ENCODE measurements at regions not wholly inside any gene's neighbourhood (a gene's known extent, or its start where the extent isn't known, plus 50 kb on each side); places are given as distances from the start of the nearest gene placed in this dataset.

- no peak for FAIRE-seq
- no peak for TF ChIP-seq POLR2AphosphoS5 (IDR thresholded peaks at IDR 0.05; ENCODE audit: low read depth, low read length)
- no peak for TF ChIP-seq POLR2A (IDR thresholded peaks at IDR 0.05; ENCODE audit: low read depth, low read length)
- no peak for TF ChIP-seq TAF1 (IDR thresholded peaks at IDR 0.05; ENCODE audit: borderline replicate concordance, low read depth, low read length)
- DNase-seq (ENCODE audit: insufficient read length), result no peak
Measured at GRCh38 chr3:187941848-187942194, 196.6 kb upstream of the BCL6 start.

- TF ChIP-seq POLR2AphosphoS5 (IDR thresholded peaks at IDR 0.05; ENCODE audit: low read depth, low read length) (no peak), POLR2A (IDR thresholded peaks at IDR 0.05; ENCODE audit: low read depth, low read length) (no peak), TAF1 (IDR thresholded peaks at IDR 0.05; ENCODE audit: borderline replicate concordance, low read depth, low read length) (no peak)
- DNase-seq (ENCODE audit: insufficient read length), result no peak
- FAIRE-seq, result no peak
Measured at GRCh38 chr3:187942658-187943241, 197.5 kb upstream of the BCL6 start.

- no peak for DNase-seq (ENCODE audit: insufficient read length)
- no peak for TF ChIP-seq POLR2A (IDR thresholded peaks at IDR 0.05; ENCODE audit: low read depth, low read length)
- FAIRE-seq, result no peak
Measured at GRCh38 chr3:187943677-187944389, 198.6 kb upstream of the BCL6 start.

- DNase-seq (ENCODE audit: insufficient read length) (no peak), FAIRE-seq (no peak)
- TF ChIP-seq POLR2AphosphoS5 (IDR thresholded peaks at IDR 0.05; ENCODE audit: low read depth, low read length), result no peak
- TF ChIP-seq POLR2A (IDR thresholded peaks at IDR 0.05; ENCODE audit: low read depth, low read length), result no peak
- no peak for TF ChIP-seq TAF1 (IDR thresholded peaks at IDR 0.05; ENCODE audit: borderline replicate concordance, low read depth, low read length)
Measured at GRCh38 chr3:187944390-187945179, 199.3 kb upstream of the BCL6 start.

GRCh38 chr3:187945374-187945773, 200.1 kb upstream of the BCL6 start:
- DNase-seq (ENCODE audit: insufficient read length), result no peak
- FAIRE-seq, result no peak
- TF ChIP-seq POLR2AphosphoS5 (IDR thresholded peaks at IDR 0.05; ENCODE audit: low read depth, low read length) (no peak), TAF1 (IDR thresholded peaks at IDR 0.05; ENCODE audit: borderline replicate concordance, low read depth, low read length) (no peak), POLR2A (IDR thresholded peaks at IDR 0.05; ENCODE audit: low read depth, low read length) (no peak)

- TF ChIP-seq TAF1 (IDR thresholded peaks at IDR 0.05; ENCODE audit: borderline replicate concordance, low read depth, low read length), result no peak
- DNase-seq (ENCODE audit: insufficient read length) (no peak), FAIRE-seq (no peak)
Measured at GRCh38 chr3:187946163-187946691, 201.0 kb upstream of the BCL6 start.

GRCh38 chr3:187946981-187947380, 201.7 kb upstream of the BCL6 start:
- FAIRE-seq (no peak), DNase-seq (ENCODE audit: insufficient read length) (no peak)

GRCh38 chr3:187947927-187948682, 202.8 kb upstream of the BCL6 start:
- TF ChIP-seq TAF1 (IDR thresholded peaks at IDR 0.05; ENCODE audit: borderline replicate concordance, low read depth, low read length) (no peak), POLR2AphosphoS5 (IDR thresholded peaks at IDR 0.05; ENCODE audit: low read depth, low read length) (no peak), POLR2A (IDR thresholded peaks at IDR 0.05; ENCODE audit: low read depth, low read length) (no peak)
- FAIRE-seq (no peak), DNase-seq (ENCODE audit: insufficient read length) (no peak)

More at GRCh38 chr3:187946981-187947380, 201.7 kb upstream of the BCL6 start:
- TF ChIP-seq POLR2AphosphoS5 (IDR thresholded peaks at IDR 0.05; ENCODE audit: low read depth, low read length) (no peak), POLR2A (IDR thresholded peaks at IDR 0.05; ENCODE audit: low read depth, low read length) (no peak), TAF1 (IDR thresholded peaks at IDR 0.05; ENCODE audit: borderline replicate concordance, low read depth, low read length) (no peak)

GRCh38 chr3:187949093-187949820, 204.0 kb upstream of the BCL6 start:
- no peak for DNase-seq (ENCODE audit: insufficient read length)
- FAIRE-seq, result no peak
- TF ChIP-seq TAF1 (IDR thresholded peaks at IDR 0.05; ENCODE audit: borderline replicate concordance, low read depth, low read length) (no peak), POLR2AphosphoS5 (IDR thresholded peaks at IDR 0.05; ENCODE audit: low read depth, low read length) (no peak), POLR2A (IDR thresholded peaks at IDR 0.05; ENCODE audit: low read depth, low read length) (no peak)

GRCh38 chr3:187950671-187951070, 203.3 kb upstream of the LPP start:
- no peak for FAIRE-seq

More at GRCh38 chr3:187950671-187951070, 203.3 kb upstream of the LPP start:
- TF ChIP-seq POLR2AphosphoS5 (IDR thresholded peaks at IDR 0.05; ENCODE audit: low read depth, low read length) (no peak), TAF1 (IDR thresholded peaks at IDR 0.05; ENCODE audit: borderline replicate concordance, low read depth, low read length) (no peak)
- DNase-seq (ENCODE audit: insufficient read length), result no peak
